MM.1S (cell line): ENCODE measurements at regions not wholly inside any gene's neighbourhood (a gene's known extent, or its start where the extent isn't known, plus 50 kb on each side); places are given as distances from the start of the nearest gene placed in this dataset.

Source experiments
- EZH2 ChIP-seq: fragments of 300-600 bp; sonication (generic); optimal IDR thresholded peaks from 2 replicates; pipeline ENCODE3; 2017; ENCODE audit warnings: low read depth, mild to moderate bottlenecking, antibody characterized with exemption, low read length, mixed read lengths
- TF ChIP-seq, protein P1 (sequence below): fragments of 300-600 bp; sonication (generic); IDR thresholded peaks from 2 replicates; pipeline ENCODE4 v1.5.1; 2016; ENCODE audit warnings: antibody characterized with exemption, low read length, mixed read lengths

- TF ChIP-seq, protein P1, sequence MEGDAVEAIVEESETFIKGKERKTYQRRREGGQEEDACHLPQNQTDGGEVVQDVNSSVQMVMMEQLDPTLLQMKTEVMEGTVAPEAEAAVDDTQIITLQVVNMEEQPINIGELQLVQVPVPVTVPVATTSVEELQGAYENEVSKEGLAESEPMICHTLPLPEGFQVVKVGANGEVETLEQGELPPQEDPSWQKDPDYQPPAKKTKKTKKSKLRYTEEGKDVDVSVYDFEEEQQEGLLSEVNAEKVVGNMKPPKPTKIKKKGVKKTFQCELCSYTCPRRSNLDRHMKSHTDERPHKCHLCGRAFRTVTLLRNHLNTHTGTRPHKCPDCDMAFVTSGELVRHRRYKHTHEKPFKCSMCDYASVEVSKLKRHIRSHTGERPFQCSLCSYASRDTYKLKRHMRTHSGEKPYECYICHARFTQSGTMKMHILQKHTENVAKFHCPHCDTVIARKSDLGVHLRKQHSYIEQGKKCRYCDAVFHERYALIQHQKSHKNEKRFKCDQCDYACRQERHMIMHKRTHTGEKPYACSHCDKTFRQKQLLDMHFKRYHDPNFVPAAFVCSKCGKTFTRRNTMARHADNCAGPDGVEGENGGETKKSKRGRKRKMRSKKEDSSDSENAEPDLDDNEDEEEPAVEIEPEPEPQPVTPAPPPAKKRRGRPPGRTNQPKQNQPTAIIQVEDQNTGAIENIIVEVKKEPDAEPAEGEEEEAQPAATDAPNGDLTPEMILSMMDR: no peak
- no peak for TF ChIP-seq EZH2
These were observed 225.7 kb downstream of the MTX2 start for GRCh38 chr2:176494949-176495353.
